Right ventricle myocardium inferior (tissue), 1 donor: ENCODE measurements at regions not wholly inside any gene's neighbourhood (a gene's known extent, or its start where the extent isn't known, plus 50 kb on each side); places are given as distances from the start of the nearest gene placed in this dataset.
"Not testable (repeated sequence)": the region's sequence is repeated elsewhere in the genome, so short reads cannot be mapped to it uniquely, and the experiment has no call there.

ENCODE experiments used
- ATAC-seq: fragments of 200-7000 bp; cut with Tn5 transposase; one replicate; pipeline ENCODE4 v1.9.1; 2020; ENCODE audit warnings: mild to moderate bottlenecking, moderate library complexity
- DNase-seq: peaks from one replicate; pipeline ENCODE4 v3.0.0; 2021; ENCODE audit errors: missing footprints
- intact Hi-C: fragments of 100-400 bp; cut with DNase I; formaldehyde crosslinking; loops from one replicate; pipeline ENCODE4 v1.11.0; 2022
- donor health status: DM: no; HTN: yes; CAD: no; lungs with severe emphysema.

GRCh38 chr2:122564843-122565242 lies 809.4 kb downstream of the TSN start:
- no peak for ATAC-seq
- DNase-seq: no peak
- intact Hi-C loops: no loop called here

DNA sequence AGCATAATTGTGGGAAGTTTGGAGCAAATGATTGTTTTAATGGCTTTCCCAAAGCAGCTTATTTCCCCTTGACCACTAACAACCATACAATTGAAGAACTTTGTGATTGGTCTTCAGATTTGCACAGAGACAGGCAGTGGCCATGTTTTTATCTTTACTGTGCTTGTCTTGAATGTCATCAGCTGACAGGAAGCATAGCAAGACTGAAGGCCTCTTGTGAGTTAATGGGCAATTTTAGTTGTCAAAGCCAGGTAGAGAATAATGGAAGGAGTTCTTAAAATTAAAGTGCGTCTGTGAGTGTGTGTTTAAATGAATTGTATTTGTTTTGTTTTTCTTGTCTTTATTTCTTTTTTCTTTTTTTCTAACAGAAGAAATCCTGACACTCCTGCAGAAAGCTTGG lies 809.9 kb downstream of the TSN start:
- DNase-seq (no peak), ATAC-seq (no peak)
- intact Hi-C loops: no loop called here

GRCh38 chr2:122570641-122571040 lies 815.2 kb downstream of the TSN start:
- intact Hi-C loops: no loop called here
- ATAC-seq (no peak), DNase-seq (no peak)

GRCh38 chr2:122571471-122571870 lies 816.0 kb downstream of the TSN start:
- intact Hi-C loops, DNase-seq, ATAC-seq: not testable (repeated sequence)

DNA sequence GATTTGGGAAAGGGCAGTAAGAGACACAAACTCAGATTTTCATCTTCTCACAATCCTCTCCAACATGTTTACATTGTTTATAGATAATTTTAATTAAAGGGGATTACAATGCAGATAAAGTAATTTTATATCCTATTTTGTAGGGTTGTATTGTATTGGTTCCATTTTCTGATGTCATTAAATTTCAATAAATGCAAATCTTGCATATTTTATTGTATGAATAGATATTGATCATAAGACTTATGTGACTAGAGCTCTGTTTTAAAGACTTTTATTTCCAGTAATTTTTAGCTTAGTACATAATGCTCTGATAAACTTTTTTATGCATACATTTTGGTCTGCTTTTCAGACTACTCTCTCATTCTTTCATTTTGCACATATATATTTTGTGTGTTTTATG lies 819.6 kb downstream of the TSN start:
- intact Hi-C loops: no loop called here
- no peak for ATAC-seq
- no peak for DNase-seq

DNA sequence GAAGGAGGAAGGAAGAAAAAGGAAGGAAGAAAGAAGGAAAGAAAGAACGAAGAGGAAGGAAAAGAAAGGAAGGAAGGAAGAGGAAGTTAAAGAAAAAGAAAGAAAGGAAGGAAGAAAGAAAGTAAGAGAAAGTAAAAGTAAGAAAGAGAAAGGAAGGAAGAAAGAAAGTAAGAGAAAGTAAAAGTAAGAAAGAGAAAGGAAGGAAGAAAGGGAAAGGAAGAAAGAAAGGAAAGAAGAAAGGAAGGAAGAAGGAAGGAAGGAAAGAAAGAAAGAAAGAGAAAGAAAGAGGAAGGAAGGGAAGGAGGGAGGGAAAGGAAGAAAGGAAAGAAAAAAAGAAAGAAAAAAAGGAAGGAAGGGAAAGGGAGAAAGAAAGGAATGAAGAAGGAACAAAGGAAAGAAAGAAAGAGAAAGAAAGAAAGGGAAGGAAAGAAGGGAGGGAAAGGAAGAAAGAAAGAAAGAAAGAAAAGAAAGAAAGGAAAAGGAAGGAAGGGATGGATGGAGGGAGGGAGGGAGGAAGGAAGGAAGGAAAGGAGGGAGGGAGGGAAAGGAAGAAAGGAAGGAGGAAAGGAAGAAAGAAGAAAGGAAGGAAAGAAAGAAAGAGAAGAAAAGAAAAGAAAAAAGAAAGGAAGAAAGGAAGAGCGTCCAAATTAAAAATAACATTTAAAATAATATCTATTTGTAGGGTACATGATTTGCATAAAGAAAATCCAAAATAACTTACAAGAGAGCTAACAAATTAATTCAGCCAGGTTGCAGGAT lies 827.9 kb downstream of the TSN start:
- intact Hi-C loops: no loop called here
- ATAC-seq (no peak), DNase-seq (no peak)

DNA sequence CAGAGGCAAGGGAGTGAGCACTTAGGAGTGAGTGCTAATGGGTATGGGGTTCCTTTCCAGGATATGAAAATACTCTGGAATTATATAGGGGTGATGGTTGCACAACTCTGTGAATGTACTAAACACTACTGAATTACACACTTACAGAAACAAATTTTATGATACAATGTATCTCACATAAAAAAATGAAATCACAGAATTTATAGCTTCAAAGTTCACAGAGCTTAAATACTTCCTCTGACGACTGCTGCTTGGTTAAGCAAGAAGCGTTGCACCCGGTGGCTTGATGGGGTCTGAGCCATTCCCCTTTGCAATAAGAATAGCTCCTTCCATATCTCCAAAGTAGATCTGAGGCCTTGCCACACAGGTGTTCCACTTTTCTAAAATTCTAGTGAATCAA lies 835.1 kb downstream of the TSN start:
- ATAC-seq (no peak), DNase-seq (no peak)
- intact Hi-C loops: no loop called here

- intact Hi-C loops: no loop called here
- ATAC-seq (no peak), DNase-seq (no peak)
Observed at GRCh38 chr2:122595065-122595464, 839.6 kb downstream of the TSN start.

- DNase-seq (no peak), ATAC-seq (no peak)
- intact Hi-C loops: no loop called here
Observed at GRCh38 chr2:122596598-122596997, 841.1 kb downstream of the TSN start.

DNA sequence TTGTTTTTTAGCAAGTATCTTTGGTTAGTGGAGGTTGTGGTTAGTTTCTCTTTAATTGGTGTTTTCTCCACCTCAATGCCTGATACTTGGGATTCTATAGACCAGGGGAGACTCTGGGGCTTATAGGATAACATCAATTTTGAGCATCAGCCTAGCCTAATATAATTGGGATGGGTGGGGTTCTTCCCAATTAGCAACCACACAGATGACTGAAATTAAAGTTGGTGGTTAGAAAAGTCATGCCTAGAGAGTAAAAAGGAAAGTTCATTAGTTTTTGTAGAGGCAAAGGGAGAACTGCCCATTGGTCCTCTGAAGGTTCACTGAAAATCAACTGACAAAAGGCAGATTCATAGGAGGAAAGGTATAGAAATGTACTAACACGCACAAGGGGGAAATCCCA lies 843.3 kb downstream of the TSN start:
- ATAC-seq: no peak
- intact Hi-C loops: no loop called here
- no peak for DNase-seq

DNA sequence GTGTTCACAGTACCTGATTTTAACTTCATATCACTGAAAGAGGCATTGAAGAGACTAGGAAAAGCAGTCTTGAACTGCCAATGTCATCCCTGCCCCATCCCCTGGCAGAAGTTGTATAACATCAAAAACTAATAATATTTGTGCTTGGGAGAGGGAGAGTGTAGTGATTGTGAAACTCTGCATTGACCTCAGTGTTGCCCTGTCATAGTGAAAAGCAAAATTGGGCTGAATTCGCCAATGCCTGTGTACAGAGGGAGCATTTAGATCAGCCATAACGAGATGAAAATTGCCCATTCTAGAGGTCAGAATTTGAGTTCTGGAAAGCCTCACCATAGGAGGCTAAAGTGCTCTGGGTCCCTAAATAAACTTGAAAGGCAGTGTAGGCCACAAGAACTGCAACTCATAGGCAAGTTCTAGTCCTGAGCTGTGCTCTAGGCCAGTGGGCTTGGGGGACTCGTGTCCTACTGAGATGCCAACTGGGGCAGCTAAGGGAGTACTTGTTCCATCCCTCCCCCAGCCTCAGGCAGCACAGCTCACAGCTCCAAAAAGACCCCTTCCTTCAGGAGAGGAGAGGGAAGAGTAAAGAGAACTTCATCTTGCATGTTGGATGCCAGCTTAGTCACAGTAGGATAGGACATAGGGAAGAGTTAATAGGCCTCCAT lies 855.6 kb downstream of the TSN start:
- intact Hi-C loops: no loop called here
- DNase-seq (no peak), ATAC-seq (no peak)

GRCh38 chr2:122622934-122623333 lies 867.5 kb downstream of the TSN start:
- ATAC-seq: no peak
- no peak for DNase-seq
- intact Hi-C loops: no loop called here

GRCh38 chr2:122627388-122627787 lies 871.9 kb downstream of the TSN start:
- ATAC-seq: no peak
- intact Hi-C loops: no loop called here
- no peak for DNase-seq

DNA sequence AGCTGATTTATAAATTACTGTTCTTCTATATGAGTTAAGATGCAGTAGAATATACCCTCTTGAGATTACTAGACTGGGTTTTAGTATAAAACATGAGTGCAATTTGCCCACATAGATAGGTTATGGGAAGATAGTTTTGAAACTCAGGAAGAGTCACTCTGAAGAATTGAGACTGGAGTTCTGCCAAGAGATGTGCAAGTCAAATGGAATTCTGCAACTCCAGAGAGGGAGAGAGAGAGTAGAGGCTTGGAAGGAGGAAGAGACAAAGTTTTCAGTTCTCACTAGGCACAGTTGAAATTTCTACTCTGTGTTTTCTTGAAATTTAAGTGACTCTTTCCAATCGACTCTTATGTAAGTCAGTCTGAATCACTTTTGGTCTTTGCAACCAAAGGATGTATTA lies 878.8 kb downstream of the TSN start:
- intact Hi-C loops: no loop called here
- DNase-seq (no peak), ATAC-seq (no peak)

GRCh38 chr2:122634920-122635319 lies 879.5 kb downstream of the TSN start:
- ATAC-seq: no peak
- no peak for DNase-seq
- intact Hi-C loops: no loop called here

GRCh38 chr2:122635686-122636085 lies 880.2 kb downstream of the TSN start:
- intact Hi-C loops: no loop called here
- ATAC-seq: no peak
- DNase-seq: no peak

- ATAC-seq (no peak), DNase-seq (no peak)
- intact Hi-C loops: no loop called here
Observed at GRCh38 chr2:122636097-122636496, 880.6 kb downstream of the TSN start.

DNA sequence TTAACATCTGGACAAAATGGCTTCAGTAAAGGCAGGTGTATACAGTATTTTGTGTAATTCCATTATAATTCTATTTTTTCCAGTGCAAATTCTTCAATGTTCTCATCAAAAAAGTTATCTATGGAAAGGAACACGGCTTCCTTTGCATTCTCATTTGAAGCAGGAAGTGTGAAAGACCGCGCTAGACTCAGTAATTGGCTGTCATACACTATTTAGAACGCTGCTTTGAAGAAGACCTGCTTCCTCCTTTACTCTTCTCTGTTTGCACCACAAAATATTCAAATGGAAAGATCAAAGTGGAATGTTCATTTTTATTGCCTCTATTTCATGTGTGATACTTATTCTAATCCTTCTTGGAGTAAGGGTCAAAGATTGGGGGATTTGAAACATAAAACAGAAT lies 883.7 kb downstream of the TSN start:
- intact Hi-C loops: no loop called here
- DNase-seq: no peak
- no peak for ATAC-seq

- ATAC-seq (no peak), DNase-seq (no peak)
- intact Hi-C loops: no loop called here
Observed at GRCh38 chr2:122639711-122640110, 884.3 kb downstream of the TSN start.

DNA sequence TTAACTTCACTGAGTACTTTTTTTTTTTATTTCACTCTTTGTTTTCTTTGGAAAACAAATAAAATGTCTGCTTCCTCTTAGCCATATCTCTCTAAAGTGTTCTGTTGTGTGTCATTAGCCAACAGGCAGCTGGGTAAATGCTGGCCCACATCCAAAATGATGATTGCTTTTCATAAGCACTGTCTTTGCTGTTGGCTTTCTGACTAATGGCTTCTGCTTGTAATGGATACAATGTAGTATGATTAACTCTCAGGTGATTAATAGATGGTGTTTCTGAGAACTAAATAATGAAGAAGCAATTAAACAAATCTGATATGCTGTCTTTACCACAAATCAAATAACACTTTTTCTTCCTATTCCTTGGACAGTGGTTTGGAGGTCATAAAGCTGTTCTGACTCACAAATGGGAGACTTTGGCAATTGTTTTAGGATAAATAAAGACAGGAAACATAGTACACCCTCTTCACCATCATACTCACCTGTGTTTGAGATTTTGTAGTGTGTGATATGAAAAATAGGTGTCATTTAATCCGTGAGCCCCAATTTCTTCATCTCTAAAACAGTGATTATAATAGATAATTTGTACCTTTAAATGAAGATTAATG lies 888.4 kb downstream of the TSN start:
- no peak for DNase-seq

More for the DNA sequence above, 888.4 kb downstream of the TSN start:
- intact Hi-C loops: no loop called here
- ATAC-seq: no peak
